HUDEP-2 (cell line): ENCODE measurements at regions not wholly inside any gene's neighbourhood (a gene's known extent, or its start where the extent isn't known, plus 50 kb on each side); places are given as distances from the start of the nearest gene placed in this dataset.
"Not testable (repeated sequence)": the region's sequence is repeated elsewhere in the genome, so short reads cannot be mapped to it uniquely, and the experiment has no call there.

Experiments used
- DNase-seq, 76 experiments: peaks; one replicate each; lab custom pipeline; 2025; ENCODE audit not compliant: unreplicated experiment in 76 of 76; lab: John Stamatoyannopoulos, UW

GRCh38 chr2:122038816-122039215 lies 283.4 kb downstream of the TSN start:
- not testable (repeated sequence) for DNase-seq

GRCh38 chr2:122041455-122041854 lies 286.0 kb downstream of the TSN start:
- no peak for DNase-seq

DNA sequence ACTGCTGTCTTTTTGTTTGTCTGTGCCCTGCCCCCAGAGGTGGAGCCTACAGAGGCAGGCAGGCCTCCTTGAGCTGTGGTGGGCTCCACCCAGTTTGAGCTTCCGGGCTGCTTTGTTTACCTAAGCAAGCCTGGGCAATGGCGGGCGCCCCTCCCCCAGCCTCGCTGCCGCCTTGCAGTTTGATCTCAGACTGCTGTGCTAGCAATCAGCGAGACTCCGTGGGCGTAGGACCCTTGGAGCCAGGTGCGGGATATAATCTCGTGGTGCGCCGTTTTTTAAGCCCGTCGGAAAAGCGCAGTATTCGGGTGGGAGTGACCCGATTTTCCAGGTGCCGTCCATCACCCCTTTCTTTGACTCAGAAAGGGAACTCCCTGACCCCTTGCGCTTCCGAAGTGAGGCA lies 296.2 kb downstream of the TSN start:
- not testable (repeated sequence) for DNase-seq

GRCh38 chr2:122055521-122055931 lies 300.1 kb downstream of the TSN start:
- no peak for DNase-seq

GRCh38 chr2:122056853-122057252 lies 301.4 kb downstream of the TSN start:
- no peak for DNase-seq

DNA sequence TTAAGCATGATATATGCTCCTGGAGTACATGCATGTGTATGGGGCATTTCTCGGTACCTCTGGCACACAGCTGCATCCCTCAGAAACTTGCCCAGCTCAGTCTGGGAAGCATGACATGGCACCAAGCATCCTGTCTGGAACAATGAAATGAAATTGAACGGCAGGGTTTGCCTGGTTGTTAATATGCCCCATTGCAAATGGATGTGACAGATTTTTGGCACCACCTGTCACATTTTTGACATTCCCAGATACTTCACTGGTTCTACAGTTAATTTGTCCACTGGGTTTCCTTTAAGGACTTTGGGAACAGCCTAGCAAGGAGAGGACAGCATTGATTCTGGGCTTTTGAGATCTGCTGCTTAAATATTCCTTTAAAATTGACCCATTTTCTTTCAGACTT lies 305.8 kb downstream of the TSN start:
- DNase-seq = no peak

DNA sequence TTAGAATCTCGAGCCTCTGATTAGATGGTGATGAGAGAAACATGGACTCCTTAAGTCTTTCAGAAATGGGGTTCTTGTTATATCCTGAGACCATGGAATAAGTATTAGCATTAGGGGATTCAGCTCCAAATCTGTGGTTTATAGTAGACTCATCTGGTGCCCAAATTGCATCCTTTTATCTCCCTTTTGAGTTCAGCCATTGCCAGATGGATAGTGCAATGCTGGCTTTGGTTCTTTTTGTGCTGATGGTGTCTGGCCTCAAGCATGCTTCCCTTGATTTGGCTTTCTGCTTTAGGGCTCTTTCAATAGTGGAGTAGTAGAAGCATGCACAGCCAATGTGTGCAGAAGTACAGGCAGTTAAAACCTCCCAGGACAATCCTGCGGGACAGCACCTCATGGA lies 306.4 kb downstream of the TSN start:
- no peak for DNase-seq

- DNase-seq = no peak
Measured at GRCh38 chr2:122062506-122062905, 307.1 kb downstream of the TSN start.

- DNase-seq = no peak
Measured at GRCh38 chr2:122063716-122064115, 308.3 kb downstream of the TSN start.

DNA sequence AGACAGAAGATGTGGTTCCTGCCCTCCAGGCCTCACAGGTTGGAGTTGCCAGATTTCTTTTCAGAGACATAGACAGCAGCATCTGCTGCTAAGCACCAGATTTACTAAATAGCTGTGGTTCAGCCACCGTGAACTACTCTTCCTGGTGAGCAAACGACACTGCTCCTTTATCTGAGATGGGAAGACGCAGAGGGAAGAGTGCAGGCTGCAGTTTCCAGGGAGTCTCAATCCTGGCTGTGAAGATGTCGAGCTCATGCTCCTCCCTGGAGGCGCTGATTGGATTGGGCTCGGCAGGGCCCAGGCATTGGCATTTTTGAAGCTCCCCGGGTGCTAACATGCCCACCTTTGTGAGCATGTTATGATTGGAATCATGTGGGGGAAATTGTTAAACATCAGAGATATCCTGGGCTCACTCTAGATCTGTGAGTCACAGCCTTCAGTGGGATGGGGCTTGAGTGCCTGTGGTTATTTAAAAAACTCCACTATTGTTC lies 314.8 kb downstream of the TSN start:
- no peak for DNase-seq

- no peak for DNase-seq
Measured at GRCh38 chr2:122072666-122073065, 317.2 kb downstream of the TSN start.

- DNase-seq = no peak
Measured at GRCh38 chr2:122074201-122074600, 318.8 kb downstream of the TSN start.

- no peak for DNase-seq
Measured at GRCh38 chr2:122075381-122075780, 319.9 kb downstream of the TSN start.

DNA sequence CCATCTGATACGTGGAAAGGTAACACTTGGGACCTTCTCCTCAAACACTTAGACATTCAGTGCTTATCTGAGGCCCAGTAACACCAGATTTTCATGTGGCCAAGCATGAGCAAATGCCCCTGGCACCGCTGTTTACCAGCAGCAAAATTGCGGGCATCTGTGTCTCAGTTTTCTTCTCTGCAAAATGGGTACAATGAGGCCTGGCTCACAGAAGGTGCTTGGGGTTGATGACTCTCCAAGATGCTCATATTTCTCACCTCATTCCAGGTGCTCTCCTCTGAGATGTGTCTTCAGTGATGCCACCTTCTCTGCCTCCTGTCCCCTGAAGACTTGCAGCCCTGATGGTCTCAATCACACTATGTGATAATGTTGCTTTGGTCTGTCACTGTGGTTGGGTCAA lies 321.7 kb downstream of the TSN start:
- no peak for DNase-seq

- DNase-seq = no peak
Measured at GRCh38 chr2:122077771-122078170, 322.3 kb downstream of the TSN start.

- no peak for DNase-seq
Measured at GRCh38 chr2:122078451-122078850, 323.0 kb downstream of the TSN start.

GRCh38 chr2:122079844-122080243 lies 324.4 kb downstream of the TSN start:
- no peak for DNase-seq

DNA sequence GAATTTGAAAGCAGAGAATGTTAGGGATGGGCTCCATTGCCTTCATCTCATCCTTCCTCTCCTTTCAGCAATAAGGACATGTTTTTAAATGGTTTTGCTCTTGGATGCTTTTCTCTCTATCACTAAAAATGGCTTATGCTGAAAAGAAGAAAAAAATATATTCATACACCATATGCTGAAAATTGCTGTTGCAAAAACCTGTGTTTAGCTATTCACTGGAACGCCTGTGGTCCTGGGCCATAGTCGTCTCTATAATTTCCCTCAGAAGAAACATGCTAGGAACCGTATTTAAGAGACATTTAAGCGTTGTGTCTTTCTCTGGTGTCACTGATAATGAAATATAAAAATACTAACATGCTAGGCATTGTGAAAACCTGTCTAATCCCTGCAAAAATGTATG lies 324.9 kb downstream of the TSN start:
- DNase-seq = no peak

DNA sequence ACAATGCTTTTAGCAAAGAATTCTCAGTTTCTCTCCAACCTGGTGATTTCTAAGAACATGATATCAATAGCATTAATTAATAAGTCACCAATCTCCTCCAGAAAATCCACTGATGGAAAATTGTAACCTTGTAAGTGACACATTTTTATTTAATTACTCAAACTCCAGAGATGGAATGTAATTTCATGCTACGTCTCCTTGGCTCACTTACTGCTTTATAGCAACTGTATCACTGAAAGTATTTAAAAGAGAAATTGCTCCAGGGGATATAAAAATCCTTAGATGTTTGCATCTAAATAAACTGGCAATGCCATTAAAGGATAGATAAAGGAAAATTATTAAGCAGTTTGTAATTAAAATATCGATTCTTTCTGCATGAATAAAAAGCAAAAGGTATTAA lies 325.4 kb downstream of the TSN start:
- no peak for DNase-seq

DNA sequence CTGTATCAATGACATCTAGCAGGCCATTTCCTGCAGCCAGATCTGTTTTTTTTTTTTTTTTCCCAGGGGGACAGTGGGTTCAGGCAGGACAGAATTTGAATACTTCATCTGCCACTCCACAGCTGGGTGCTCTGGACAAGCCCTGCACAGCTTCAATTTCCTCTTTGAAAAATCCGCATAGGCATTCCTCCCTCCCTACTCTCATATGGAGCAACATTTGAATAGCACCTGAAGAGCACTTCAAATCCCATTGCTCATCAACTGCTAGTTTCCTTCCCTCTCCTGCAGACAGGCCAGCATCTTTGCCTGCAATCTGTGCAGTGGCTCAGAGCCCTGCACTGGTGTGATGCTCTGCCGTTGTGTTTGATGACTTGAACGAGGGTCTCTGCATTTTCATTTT lies 326.3 kb downstream of the TSN start:
- no peak for DNase-seq

DNA sequence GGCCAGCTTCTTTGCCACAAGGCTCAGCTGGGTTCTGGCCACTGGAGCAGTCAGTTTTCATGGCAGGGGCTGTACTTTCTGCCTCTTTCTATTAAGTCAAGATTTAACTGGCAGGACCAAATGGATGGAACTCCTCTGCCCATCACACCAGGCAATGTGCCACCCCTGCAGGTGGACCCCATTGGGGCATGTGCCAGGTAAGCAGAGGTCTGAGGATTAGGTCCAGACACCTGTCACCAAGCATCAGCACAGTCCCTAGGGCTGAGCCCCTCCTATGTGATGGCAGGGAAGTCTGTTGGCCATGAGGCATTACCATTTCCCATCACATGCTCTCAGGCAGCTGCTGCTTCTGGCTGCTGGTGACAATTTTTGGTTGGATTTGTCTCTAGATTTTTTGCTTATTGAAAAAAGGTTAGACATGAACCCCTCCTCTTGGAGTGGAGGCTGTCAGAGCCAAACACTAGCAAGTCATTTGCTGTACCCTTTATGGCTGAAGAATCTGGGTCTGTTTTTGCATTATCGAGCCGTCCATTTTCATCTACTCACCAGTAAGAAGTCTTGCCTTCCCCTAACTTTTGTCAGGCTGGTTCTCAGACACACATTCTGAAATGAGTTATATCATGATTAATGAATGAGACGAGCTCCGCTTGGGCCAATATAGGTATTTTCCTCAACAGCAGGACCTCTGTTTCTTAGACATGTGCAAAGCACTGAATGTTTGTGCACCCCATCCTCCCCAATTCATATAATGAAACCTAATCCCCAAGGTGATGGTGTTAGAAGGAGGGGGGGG lies 328.0 kb downstream of the TSN start:
- DNase-seq = no peak

- not testable (repeated sequence) for DNase-seq
Measured at GRCh38 chr2:122085672-122086071, 330.2 kb downstream of the TSN start.

DNA sequence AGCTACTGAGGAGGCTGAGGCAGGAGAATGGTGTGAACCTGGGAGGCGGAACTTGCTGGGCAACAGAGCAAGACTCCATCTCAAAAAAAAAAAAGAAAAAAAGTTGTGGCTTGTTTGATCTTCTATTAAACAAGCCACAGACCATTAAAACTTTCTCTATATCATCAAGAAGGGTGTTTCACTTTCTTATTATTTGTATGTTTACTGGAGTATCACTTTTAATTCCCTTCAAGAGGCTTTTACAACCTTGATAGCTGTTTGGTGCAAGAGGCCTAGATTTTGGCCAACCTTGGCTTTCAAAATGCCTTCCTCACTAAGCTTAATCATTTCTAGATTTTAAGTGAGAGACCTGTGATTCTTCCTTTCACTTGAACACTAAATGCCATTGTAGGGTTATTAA lies 339.1 kb downstream of the TSN start:
- DNase-seq = no peak
